ENCODE measurements at regions not wholly inside any gene's neighbourhood (a gene's known extent, or its start where the extent isn't known, plus 50 kb on each side); places are given as distances from the start of the nearest gene placed in this dataset.

DNA sequence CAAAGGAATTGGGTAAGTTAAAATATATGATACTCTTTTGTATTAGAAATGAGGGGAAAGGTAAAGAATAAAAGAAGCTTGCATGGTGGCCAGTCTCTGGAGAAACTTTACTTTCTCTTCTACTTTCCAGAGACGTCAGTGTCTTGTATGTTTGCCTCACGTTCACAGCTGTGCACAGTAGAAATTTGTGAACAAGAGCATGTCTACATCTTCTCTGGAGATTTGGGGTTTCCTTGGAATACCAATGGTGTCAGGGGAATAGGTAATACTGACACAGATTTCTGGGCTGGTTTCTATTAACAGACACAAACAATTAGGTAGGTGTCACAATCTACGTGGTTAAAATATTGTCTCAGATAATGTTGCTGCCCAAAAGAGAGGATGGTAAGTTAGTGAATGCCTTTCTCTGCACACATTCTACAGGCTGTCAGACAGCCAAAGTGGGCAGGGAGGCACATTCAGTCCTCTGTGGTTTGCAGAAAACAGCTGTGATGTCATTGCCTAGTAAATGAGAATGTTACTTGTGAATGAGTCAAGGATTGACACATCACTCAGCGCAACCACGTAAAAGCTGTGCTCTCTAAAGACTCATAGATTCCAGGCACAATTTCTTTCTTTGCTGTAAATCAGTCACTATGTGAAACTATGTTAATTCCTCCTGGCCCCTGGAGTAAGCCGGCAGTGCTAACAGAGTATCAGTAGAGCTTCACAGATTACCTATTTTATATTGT lies 397.1 kb downstream of the MAN2A1 start:
- no peaks in the 10 kb centered on the region for H3K4me1 ChIP-seq
- no peaks in the 10 kb centered on the region for H3K27me3 ChIP-seq (ENCODE audit: low read depth)
- H3K4me3 ChIP-seq, result no peak overlapping the region
- H3K27ac ChIP-seq, result no peak overlapping the region
- H3K9me3 ChIP-seq, result no peaks in the 10 kb centered on the region
- intact Hi-C loops (cut with DNase I), result no loop called here
- no peaks in the 10 kb centered on the region for H3K36me3 ChIP-seq
- ATAC-seq (peak; percentile 43 to 45), DNase-seq (no peak)
- TF ChIP-seq, protein P1, sequence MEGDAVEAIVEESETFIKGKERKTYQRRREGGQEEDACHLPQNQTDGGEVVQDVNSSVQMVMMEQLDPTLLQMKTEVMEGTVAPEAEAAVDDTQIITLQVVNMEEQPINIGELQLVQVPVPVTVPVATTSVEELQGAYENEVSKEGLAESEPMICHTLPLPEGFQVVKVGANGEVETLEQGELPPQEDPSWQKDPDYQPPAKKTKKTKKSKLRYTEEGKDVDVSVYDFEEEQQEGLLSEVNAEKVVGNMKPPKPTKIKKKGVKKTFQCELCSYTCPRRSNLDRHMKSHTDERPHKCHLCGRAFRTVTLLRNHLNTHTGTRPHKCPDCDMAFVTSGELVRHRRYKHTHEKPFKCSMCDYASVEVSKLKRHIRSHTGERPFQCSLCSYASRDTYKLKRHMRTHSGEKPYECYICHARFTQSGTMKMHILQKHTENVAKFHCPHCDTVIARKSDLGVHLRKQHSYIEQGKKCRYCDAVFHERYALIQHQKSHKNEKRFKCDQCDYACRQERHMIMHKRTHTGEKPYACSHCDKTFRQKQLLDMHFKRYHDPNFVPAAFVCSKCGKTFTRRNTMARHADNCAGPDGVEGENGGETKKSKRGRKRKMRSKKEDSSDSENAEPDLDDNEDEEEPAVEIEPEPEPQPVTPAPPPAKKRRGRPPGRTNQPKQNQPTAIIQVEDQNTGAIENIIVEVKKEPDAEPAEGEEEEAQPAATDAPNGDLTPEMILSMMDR (IDR thresholded peaks at IDR 0.05), result no peak

DNA sequence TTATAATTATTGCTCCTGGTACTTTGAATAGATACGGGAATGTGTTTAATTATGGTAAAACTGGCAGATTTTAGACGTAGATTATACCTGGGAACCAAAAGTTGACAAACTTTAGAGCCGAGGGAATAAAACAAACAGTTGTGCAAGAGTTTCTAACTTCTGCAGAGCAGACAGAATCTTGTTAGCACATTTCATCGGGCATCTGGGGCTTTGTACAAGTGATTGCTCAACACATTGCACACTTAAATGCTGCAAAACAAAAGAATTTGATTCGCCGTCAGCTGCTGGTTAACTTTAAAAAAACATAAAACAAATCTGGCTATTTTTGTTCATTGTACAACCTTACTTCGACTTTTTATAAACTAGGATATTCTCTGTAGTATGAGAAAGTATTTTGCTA lies 398.1 kb downstream of the MAN2A1 start:
- Histone ChIP-seq H3K27ac (no peak overlapping the region), H3K9me3 (no peaks in the 10 kb centered on the region), H3K4me3 (no peak overlapping the region), H3K36me3 (no peaks in the 10 kb centered on the region), H3K27me3 (ENCODE audit: low read depth) (no peaks in the 10 kb centered on the region), H3K4me1 (no peaks in the 10 kb centered on the region)
- intact Hi-C loops (cut with DNase I), result no loop called here
- TF ChIP-seq, protein P1 (IDR thresholded peaks at IDR 0.05), result no peak
- no peak for DNase-seq
- no peak for ATAC-seq

DNA sequence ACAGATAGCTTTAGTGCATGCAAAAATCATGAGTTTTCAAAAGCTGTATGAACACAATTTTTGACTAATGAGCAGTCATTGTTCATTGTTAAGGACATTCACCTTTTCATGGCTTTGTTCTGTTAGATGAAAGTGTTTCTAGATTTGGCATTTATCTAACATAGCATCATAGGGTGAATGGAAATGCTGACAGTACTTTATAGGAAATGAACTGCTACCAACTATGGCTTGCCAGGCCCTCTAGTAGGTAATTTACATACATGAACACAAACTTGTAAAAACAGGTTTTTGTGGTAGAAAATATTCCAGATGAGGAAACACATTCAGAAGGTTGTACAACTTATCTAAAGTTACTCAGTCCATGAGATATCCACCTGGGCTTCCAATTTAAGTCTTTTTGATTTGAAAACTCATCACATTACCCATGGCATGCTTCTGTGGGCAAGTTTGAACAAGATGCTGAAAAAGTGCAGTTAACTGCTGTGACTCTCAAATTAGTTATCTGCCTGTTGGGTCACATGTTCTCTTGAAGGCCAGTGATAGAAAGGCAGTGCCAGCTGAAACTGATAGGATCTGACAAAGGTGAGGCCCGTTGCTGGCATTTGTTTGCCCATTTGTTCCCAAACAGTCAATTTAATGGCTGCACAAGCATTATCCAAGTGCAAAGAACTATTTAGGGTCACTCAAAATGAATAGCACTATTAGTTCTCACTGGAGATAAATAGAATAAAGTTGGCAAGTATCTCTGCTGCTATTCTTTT lies 399.1 kb downstream of the MAN2A1 start:
- TF ChIP-seq, protein P1 (IDR thresholded peaks at IDR 0.05), result no peak
- H3K27ac ChIP-seq, result no peak overlapping the region
- intact Hi-C loops (cut with DNase I), result no loop called here
- no peak for ATAC-seq
- H3K36me3 ChIP-seq, result no peaks in the 10 kb centered on the region
- no peaks in the 10 kb centered on the region for H3K27me3 ChIP-seq (ENCODE audit: low read depth)
- H3K4me1 ChIP-seq, result no peaks in the 10 kb centered on the region
- no peak for DNase-seq
- no peaks in the 10 kb centered on the region for H3K9me3 ChIP-seq
- H3K4me3 ChIP-seq, result no peak overlapping the region

- ATAC-seq (no peak), DNase-seq (no peak)
- no peaks in the 10 kb centered on the region for H3K9me3 ChIP-seq
- no peaks in the 10 kb centered on the region for H3K36me3 ChIP-seq
- no peaks in the 10 kb centered on the region for H3K27me3 ChIP-seq (ENCODE audit: low read depth)
- no peaks in the 10 kb centered on the region for H3K4me1 ChIP-seq
- no peak overlapping the region for H3K27ac ChIP-seq
- no peak overlapping the region for H3K4me3 ChIP-seq
- intact Hi-C loops (cut with DNase I), result no loop called here
- TF ChIP-seq, protein P1 (IDR thresholded peaks at IDR 0.05), result no peak
Measured at GRCh38 chr5:110092955-110093785, 403.4 kb downstream of the MAN2A1 start.

GRCh38 chr5:110094109-110094508 lies 404.4 kb downstream of the MAN2A1 start:
- Histone ChIP-seq H3K36me3 (no peaks in the 10 kb centered on the region), H3K4me1 (no peaks in the 10 kb centered on the region), H3K4me3 (no peak overlapping the region), H3K9me3 (no peaks in the 10 kb centered on the region), H3K27me3 (ENCODE audit: low read depth) (no peaks in the 10 kb centered on the region), H3K27ac (no peak overlapping the region)
- TF ChIP-seq, protein P1 (IDR thresholded peaks at IDR 0.05), result no peak
- intact Hi-C loops (cut with DNase I), result no loop called here
- ATAC-seq (no peak), DNase-seq (no peak)

Measured in lower lobe of right lung (tissue), 2 donors.